Right kidney (tissue), 1 donor: ENCODE measurements at regions not wholly inside any gene's neighbourhood (a gene's known extent, or its start where the extent isn't known, plus 50 kb on each side); places are given as distances from the start of the nearest gene placed in this dataset.

Source experiments
- DNase-seq: peaks from one replicate; pipeline ENCODE4 v3.0.0-alpha.2; 2016

- no peak for DNase-seq
Measured at GRCh38 chr6:37556881-37557644, 57.4 kb upstream of the CCDC167 start.

GRCh38 chr6:37555040-37555781, 55.5 kb upstream of the CCDC167 start:
- DNase-seq = no peak

- no peak for DNase-seq
Measured at GRCh38 chr6:37554480-37554819, 54.8 kb upstream of the CCDC167 start.

- DNase-seq = no peak
Measured at GRCh38 chr6:37552267-37552666, 52.6 kb upstream of the CCDC167 start.

GRCh38 chr6:37551867-37552266, 52.2 kb upstream of the CCDC167 start:
- no peak for DNase-seq

GRCh38 chr6:37551446-37551845, 51.8 kb upstream of the CCDC167 start:
- no peak for DNase-seq

GRCh38 chr6:37551002-37551401, 51.3 kb upstream of the CCDC167 start:
- DNase-seq = no peak

- DNase-seq = no peak
Measured at GRCh38 chr6:37550191-37550831, 50.6 kb upstream of the CCDC167 start.

- no peak for DNase-seq
Measured at GRCh38 chr6:37549558-37549957, 49.9 kb upstream of the CCDC167 start.
